SK-N-SH treated with all-trans-retinoic acid at 6 μM for 48 hours (cell line): ENCODE measurements at regions not wholly inside any gene's neighbourhood (a gene's known extent, or its start where the extent isn't known, plus 50 kb on each side); places are given as distances from the start of the nearest gene placed in this dataset.

Experiments
- ARNTL ChIP-seq: fragments of 450-650 bp; formaldehyde crosslinking; IDR thresholded peaks from 2 replicates; pipeline ENCODE4 v1.5.0; 2020; ENCODE audit warnings: low read depth, mild to moderate bottlenecking, moderate library complexity, borderline replicate concordance
- BACH2 ChIP-seq: fragments of 250-450 bp; sonication (Bioruptor Pico); IDR thresholded peaks from 2 replicates; pipeline ENCODE4 v1.9.0; 2021; ENCODE audit warnings: mild to moderate bottlenecking, borderline replicate concordance
- CREB5 ChIP-seq: fragments of 250-450 bp; sonication (Bioruptor Pico); IDR thresholded peaks from 2 replicates; pipeline ENCODE4 v1.5.1; 2020; ENCODE audit warnings: low read depth, mild to moderate bottlenecking, moderate library complexity
- CSRNP3 ChIP-seq: fragments of 250-450 bp; sonication (Bioruptor Pico); IDR thresholded peaks from 2 replicates; pipeline ENCODE4 v1.5.1; 2021; ENCODE audit warnings: mild to moderate bottlenecking, moderate library complexity
- PATZ1 ChIP-seq: fragments of 250-450 bp; sonication (Bioruptor Pico); IDR thresholded peaks from 2 replicates; pipeline ENCODE4 v1.8.0; 2020; ENCODE audit warnings: mild to moderate bottlenecking, moderate library complexity, borderline replicate concordance
- PPARA ChIP-seq: fragments of 250-450 bp; sonication (Bioruptor Pico); IDR thresholded peaks from 2 replicates; pipeline ENCODE4 v1.5.0; 2020; ENCODE audit warnings: mild to moderate bottlenecking, borderline replicate concordance
- SNAI2 ChIP-seq: fragments of 250-450 bp; sonication (Bioruptor Pico); IDR thresholded peaks from 2 replicates; pipeline ENCODE4 v1.5.0; 2020; ENCODE audit warnings: mild to moderate bottlenecking, moderate library complexity
- TSHZ2 ChIP-seq: fragments of 250-450 bp; sonication (Bioruptor Pico); IDR thresholded peaks from 2 replicates; pipeline ENCODE4 v1.5.0; 2020; ENCODE audit warnings: mild to moderate bottlenecking, moderate library complexity
- ZFP3 ChIP-seq: fragments of 250-450 bp; sonication (Bioruptor Pico); IDR thresholded peaks from 2 replicates; pipeline ENCODE4 v1.5.0; 2020; ENCODE audit warnings: mild to moderate bottlenecking, moderate library complexity
- ZFP30 ChIP-seq: fragments of 450-650 bp; formaldehyde crosslinking; IDR thresholded peaks from 2 replicates; pipeline ENCODE4 v1.5.0; 2022; ENCODE audit warnings: mild to moderate bottlenecking, moderate library complexity
- ZNF565 ChIP-seq: fragments of 450-650 bp; formaldehyde crosslinking; conservative IDR thresholded peaks from 2 replicates; pipeline ENCODE4 v1.5.0; 2020; ENCODE audit warnings: low read depth, mild to moderate bottlenecking, moderate library complexity
- ZNF70 ChIP-seq: fragments of 450-650 bp; formaldehyde crosslinking; IDR thresholded peaks from 2 replicates; pipeline ENCODE4 v1.5.0; 2020; ENCODE audit warnings: mild to moderate bottlenecking, moderate library complexity

- TF ChIP-seq CREB5 (CRISPR knock-in tag): no peak
- TF ChIP-seq ARNTL (CRISPR knock-in tag): no peak
- no peak for TF ChIP-seq ZNF565 (CRISPR knock-in tag)
- no peak for TF ChIP-seq ZNF70 (CRISPR knock-in tag)
- TF ChIP-seq CSRNP3 (CRISPR knock-in tag): no peak
- TF ChIP-seq PPARA (CRISPR knock-in tag): no peak
- TF ChIP-seq ZFP30 (CRISPR knock-in tag): no peak
- TF ChIP-seq BACH2 (CRISPR knock-in tag): no peak
- TF ChIP-seq PATZ1: no peak
- TF ChIP-seq ZFP3: no peak
- no peak for TF ChIP-seq TSHZ2 (CRISPR knock-in tag)
- no peak for TF ChIP-seq SNAI2 (CRISPR knock-in tag)
These were observed 97.6 kb upstream of the GAP43 start for GRCh38 chr3:115525731-115526130.
